PC-3 (cell line): ENCODE measurements at regions not wholly inside any gene's neighbourhood (a gene's known extent, or its start where the extent isn't known, plus 50 kb on each side); places are given as distances from the start of the nearest gene placed in this dataset.

Experiments used
- CTCF ChIP-seq: fragments of 300-600 bp; sonication (generic); conservative IDR thresholded peaks from 2 replicates; pipeline ENCODE4 v1.5.1; 2017; ENCODE audit warnings: antibody characterized with exemption, low read depth, mild to moderate bottlenecking, low read length
- EZH2 ChIP-seq: fragments of 300-600 bp; sonication (generic); IDR thresholded peaks from one replicate; pipeline ENCODE4 v1.6.1; 2017; ENCODE audit warnings: antibody characterized with exemption, mild to moderate bottlenecking, low read length; ENCODE audit not compliant: unreplicated experiment

- TF ChIP-seq EZH2 = no peak
- TF ChIP-seq CTCF = no peak
Observed at GRCh38 chr12:87329076-87329863, 699.9 kb downstream of the C12orf50 start.
